ENCODE measurements at regions not wholly inside any gene's neighbourhood (a gene's known extent, or its start where the extent isn't known, plus 50 kb on each side); places are given as distances from the start of the nearest gene placed in this dataset.

DNA sequence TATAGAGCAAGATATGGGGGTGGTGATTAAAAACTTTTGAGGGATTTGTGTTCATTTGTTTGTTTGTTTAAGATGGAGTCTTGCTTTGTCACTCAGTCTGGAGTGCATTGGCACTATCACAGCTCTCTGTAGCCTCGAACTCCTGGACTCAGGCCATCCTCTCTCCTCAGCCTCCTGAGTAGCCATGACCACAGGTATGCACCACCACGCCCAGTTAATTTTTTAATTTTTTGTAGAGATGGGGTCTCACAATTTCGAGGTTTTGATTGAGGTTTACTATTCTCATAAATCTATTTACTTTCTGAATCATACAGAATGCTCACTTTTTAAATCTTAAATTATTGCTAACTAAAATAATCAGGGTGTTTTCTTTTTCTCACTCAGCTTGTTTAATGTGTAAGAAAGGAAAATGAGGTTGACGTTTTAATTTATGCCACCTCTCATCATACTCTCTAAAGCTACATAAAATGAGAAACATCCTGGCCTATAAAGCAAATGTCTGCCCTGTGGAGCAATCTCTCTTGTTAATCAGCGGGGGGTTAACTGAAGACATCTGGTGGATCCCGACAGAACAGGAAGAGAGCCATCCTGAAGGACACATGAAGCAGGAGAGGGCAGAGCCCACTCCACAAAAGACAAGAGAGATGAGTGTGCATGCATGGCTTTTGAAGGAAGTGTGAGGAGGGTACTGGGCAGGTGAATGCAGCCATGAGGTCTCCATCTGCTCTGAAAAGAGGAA is 589.1 kb upstream of the SLC8A1 start:
- TF ChIP-seq, protein P1, sequence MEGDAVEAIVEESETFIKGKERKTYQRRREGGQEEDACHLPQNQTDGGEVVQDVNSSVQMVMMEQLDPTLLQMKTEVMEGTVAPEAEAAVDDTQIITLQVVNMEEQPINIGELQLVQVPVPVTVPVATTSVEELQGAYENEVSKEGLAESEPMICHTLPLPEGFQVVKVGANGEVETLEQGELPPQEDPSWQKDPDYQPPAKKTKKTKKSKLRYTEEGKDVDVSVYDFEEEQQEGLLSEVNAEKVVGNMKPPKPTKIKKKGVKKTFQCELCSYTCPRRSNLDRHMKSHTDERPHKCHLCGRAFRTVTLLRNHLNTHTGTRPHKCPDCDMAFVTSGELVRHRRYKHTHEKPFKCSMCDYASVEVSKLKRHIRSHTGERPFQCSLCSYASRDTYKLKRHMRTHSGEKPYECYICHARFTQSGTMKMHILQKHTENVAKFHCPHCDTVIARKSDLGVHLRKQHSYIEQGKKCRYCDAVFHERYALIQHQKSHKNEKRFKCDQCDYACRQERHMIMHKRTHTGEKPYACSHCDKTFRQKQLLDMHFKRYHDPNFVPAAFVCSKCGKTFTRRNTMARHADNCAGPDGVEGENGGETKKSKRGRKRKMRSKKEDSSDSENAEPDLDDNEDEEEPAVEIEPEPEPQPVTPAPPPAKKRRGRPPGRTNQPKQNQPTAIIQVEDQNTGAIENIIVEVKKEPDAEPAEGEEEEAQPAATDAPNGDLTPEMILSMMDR (IDR thresholded peaks at IDR 0.05; ENCODE audit: insufficient read depth, low read depth, low read length) = no peak
- TF ChIP-seq EZH2 (IDR thresholded peaks at IDR 0.05; ENCODE audit: insufficient read depth, low read length) = no peak

Data from astrocyte (in vitro differentiated cells and primary cell).